Peyer's patch (tissue), 4 donors: ENCODE measurements at regions not wholly inside any gene's neighbourhood (a gene's known extent, or its start where the extent isn't known, plus 50 kb on each side); places are given as distances from the start of the nearest gene placed in this dataset.

Source experiments
- POLR2A ChIP-seq, 2 donors: fragments of 450-650 bp; IDR thresholded peaks; one replicate each; pipeline ENCODE4 v1.5.1; 2017; ENCODE audit warnings: antibody characterized with exemption in 2 of 2, mild to moderate bottlenecking in 2 of 2, moderate library complexity in 2 of 2
- TF ChIP-seq, protein P1 (sequence below), 6 experiments: fragments of 450-650 bp in 4 of 6; fragments of 200-600 bp in 2 of 6; sonication (generic) in 1 of 6; IDR thresholded peaks; one replicate each; pipeline ENCODE4 v1.5.1; 2017 to 2019; ENCODE audit warnings: antibody characterized with exemption in 6 of 6, mild to moderate bottlenecking in 3 of 6, moderate library complexity in 1 of 6

DNA sequence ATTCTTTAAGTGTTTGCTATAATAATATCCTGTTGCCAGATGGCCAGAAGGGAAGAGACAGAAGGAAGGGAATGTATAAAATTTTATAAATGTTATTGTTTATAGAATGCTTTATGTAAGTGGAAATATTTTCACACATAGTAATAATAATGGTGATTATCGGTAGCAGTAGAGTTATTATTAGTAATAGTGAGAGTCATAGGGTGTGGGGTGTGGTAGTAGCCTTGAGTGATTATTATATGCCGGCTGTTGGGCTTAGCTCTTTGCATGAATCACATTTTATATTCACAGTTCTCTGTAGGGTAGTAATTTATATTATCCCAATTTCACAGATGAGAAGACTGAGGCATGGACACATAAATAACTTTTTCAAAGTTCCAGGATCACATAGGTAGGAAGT, 391.4 kb downstream of the C12orf75 start:
- TF ChIP-seq, protein P1, sequence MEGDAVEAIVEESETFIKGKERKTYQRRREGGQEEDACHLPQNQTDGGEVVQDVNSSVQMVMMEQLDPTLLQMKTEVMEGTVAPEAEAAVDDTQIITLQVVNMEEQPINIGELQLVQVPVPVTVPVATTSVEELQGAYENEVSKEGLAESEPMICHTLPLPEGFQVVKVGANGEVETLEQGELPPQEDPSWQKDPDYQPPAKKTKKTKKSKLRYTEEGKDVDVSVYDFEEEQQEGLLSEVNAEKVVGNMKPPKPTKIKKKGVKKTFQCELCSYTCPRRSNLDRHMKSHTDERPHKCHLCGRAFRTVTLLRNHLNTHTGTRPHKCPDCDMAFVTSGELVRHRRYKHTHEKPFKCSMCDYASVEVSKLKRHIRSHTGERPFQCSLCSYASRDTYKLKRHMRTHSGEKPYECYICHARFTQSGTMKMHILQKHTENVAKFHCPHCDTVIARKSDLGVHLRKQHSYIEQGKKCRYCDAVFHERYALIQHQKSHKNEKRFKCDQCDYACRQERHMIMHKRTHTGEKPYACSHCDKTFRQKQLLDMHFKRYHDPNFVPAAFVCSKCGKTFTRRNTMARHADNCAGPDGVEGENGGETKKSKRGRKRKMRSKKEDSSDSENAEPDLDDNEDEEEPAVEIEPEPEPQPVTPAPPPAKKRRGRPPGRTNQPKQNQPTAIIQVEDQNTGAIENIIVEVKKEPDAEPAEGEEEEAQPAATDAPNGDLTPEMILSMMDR (IDR thresholded peaks at IDR 0.05) = no peak
- TF ChIP-seq POLR2A (IDR thresholded peaks at IDR 0.05) = no peak
